Suppressor macrophage treated with lipopolysaccharide for 4 hours (primary cell): ENCODE measurements at regions not wholly inside any gene's neighbourhood (a gene's known extent, or its start where the extent isn't known, plus 50 kb on each side); places are given as distances from the start of the nearest gene placed in this dataset.

Experiments
- DNase-seq: peaks from one replicate; pipeline ENCODE4 v3.0.0-alpha.2; 2020

GRCh38 chr10:131014271-131014670 is 297.2 kb downstream of the TCERG1L start:
- no peak for DNase-seq

- no peak for DNase-seq
Measured at GRCh38 chr10:131015271-131015670, 296.2 kb downstream of the TCERG1L start.

- DNase-seq: no peak
Measured at GRCh38 chr10:131016556-131016955, 295.0 kb downstream of the TCERG1L start.

GRCh38 chr10:131017566-131018285 is 293.8 kb downstream of the TCERG1L start:
- no peak for DNase-seq

- DNase-seq: no peak
Measured at GRCh38 chr10:131018886-131019500, 292.5 kb downstream of the TCERG1L start.

- DNase-seq: no peak
Measured at GRCh38 chr10:131019696-131020095, 291.8 kb downstream of the TCERG1L start.

GRCh38 chr10:131020775-131021174 is 290.7 kb downstream of the TCERG1L start:
- DNase-seq: no peak

- DNase-seq: no peak
Measured at GRCh38 chr10:131021246-131021895, 290.1 kb downstream of the TCERG1L start.

- DNase-seq: no peak
Measured at GRCh38 chr10:131021969-131022368, 289.6 kb downstream of the TCERG1L start.

GRCh38 chr10:131022369-131022768 is 289.2 kb downstream of the TCERG1L start:
- DNase-seq: no peak

GRCh38 chr10:131022981-131023380 is 288.5 kb downstream of the TCERG1L start:
- DNase-seq: no peak

GRCh38 chr10:131024259-131025131 is 287.0 kb downstream of the TCERG1L start:
- DNase-seq: no peak

- no peak for DNase-seq
Measured at GRCh38 chr10:131025333-131025732, 286.2 kb downstream of the TCERG1L start.

GRCh38 chr10:131027256-131027655 is 284.3 kb downstream of the TCERG1L start:
- no peak for DNase-seq

- DNase-seq: no peak
Measured at GRCh38 chr10:131031346-131031745, 280.2 kb downstream of the TCERG1L start.

GRCh38 chr10:131032329-131033165 is 279.0 kb downstream of the TCERG1L start:
- DNase-seq: no peak

GRCh38 chr10:131033166-131034085 is 278.1 kb downstream of the TCERG1L start:
- no peak for DNase-seq

GRCh38 chr10:131034451-131034850 is 277.1 kb downstream of the TCERG1L start:
- no peak for DNase-seq

GRCh38 chr10:131035779-131036178 is 275.7 kb downstream of the TCERG1L start:
- DNase-seq: no peak

- no peak for DNase-seq
Measured at GRCh38 chr10:131038056-131038455, 273.5 kb downstream of the TCERG1L start.

- no peak for DNase-seq
Measured at GRCh38 chr10:131041031-131041430, 270.5 kb downstream of the TCERG1L start.
